HG02623 (cell line): ENCODE measurements at regions not wholly inside any gene's neighbourhood (a gene's known extent, or its start where the extent isn't known, plus 50 kb on each side); places are given as distances from the start of the nearest gene placed in this dataset.
"Not testable (repeated sequence)": the region's sequence is repeated elsewhere in the genome, so short reads cannot be mapped to it uniquely, and the experiment has no call there.

Experiments used
- ATAC-seq: cut with Tn5 transposase; IDR thresholded peaks from one replicate; pipeline ENCODE4 v1.9.1; 2021; ENCODE audit warnings: moderate library complexity; ENCODE audit not compliant: unreplicated experiment

GRCh38 chr9:102032614-102033013 is 294.2 kb upstream of the GRIN3A start:
- no peak for ATAC-seq

GRCh38 chr9:102000956-102001355 is 262.5 kb upstream of the GRIN3A start:
- no peak for ATAC-seq

GRCh38 chr9:101999441-101999840 is 261.0 kb upstream of the GRIN3A start:
- no peak for ATAC-seq

- no peak for ATAC-seq
Observed at GRCh38 chr9:101995231-101995630, 256.8 kb upstream of the GRIN3A start.

GRCh38 chr9:101993771-101994170 is 255.3 kb upstream of the GRIN3A start:
- ATAC-seq, result no peak

- no peak for ATAC-seq
Observed at GRCh38 chr9:101991926-101992325, 253.5 kb upstream of the GRIN3A start.

GRCh38 chr9:101977614-101978210 is 239.3 kb upstream of the GRIN3A start:
- no peak for ATAC-seq

GRCh38 chr9:101970609-101971008 is 232.2 kb upstream of the GRIN3A start:
- no peak for ATAC-seq

- ATAC-seq, result no peak
Observed at GRCh38 chr9:101968392-101968791, 229.9 kb upstream of the GRIN3A start.

GRCh38 chr9:101966691-101967090 is 228.2 kb upstream of the GRIN3A start:
- no peak for ATAC-seq

GRCh38 chr9:101957705-101958104 is 219.3 kb upstream of the GRIN3A start:
- ATAC-seq, result no peak

GRCh38 chr9:101951598-101951997 is 213.2 kb upstream of the GRIN3A start:
- ATAC-seq, result no peak

GRCh38 chr9:101931756-101932155 is 193.3 kb upstream of the GRIN3A start:
- ATAC-seq, result no peak

GRCh38 chr9:101930783-101931182 is 192.3 kb upstream of the GRIN3A start:
- ATAC-seq, result no peak

- ATAC-seq, result no peak
Observed at GRCh38 chr9:101925498-101925897, 187.1 kb upstream of the GRIN3A start.

- ATAC-seq, result no peak
Observed at GRCh38 chr9:101923451-101923850, 185.0 kb upstream of the GRIN3A start.

- ATAC-seq, result not testable (repeated sequence)
Observed at GRCh38 chr9:101916948-101917347, 178.5 kb upstream of the GRIN3A start.

GRCh38 chr9:101915482-101915881 is 177.0 kb upstream of the GRIN3A start:
- no peak for ATAC-seq

GRCh38 chr9:101912698-101913097 is 174.3 kb upstream of the GRIN3A start:
- ATAC-seq, result no peak

GRCh38 chr9:101907466-101907865 is 169.0 kb upstream of the GRIN3A start:
- ATAC-seq, result no peak

- no peak for ATAC-seq
Observed at GRCh38 chr9:101904845-101905244, 166.4 kb upstream of the GRIN3A start.

GRCh38 chr9:101902051-101902450 is 163.6 kb upstream of the GRIN3A start:
- no peak for ATAC-seq

GRCh38 chr9:101897196-101897595 is 158.7 kb upstream of the GRIN3A start:
- no peak for ATAC-seq
